Mesothelial cell of epicardium (in vitro differentiated cells): ENCODE measurements at regions not wholly inside any gene's neighbourhood (a gene's known extent, or its start where the extent isn't known, plus 50 kb on each side); places are given as distances from the start of the nearest gene placed in this dataset.

Source experiments
- DNase-seq, 2 experiments: peaks; one replicate each; pipeline ENCODE4 v3.0.0; 2021; ENCODE audit warnings: low spot score in 2 of 2; ENCODE audit not compliant: unreplicated experiment in 2 of 2
- H3K27ac Mint-ChIP-seq: 2 replicates; pipeline ENCODE4 v1.8.0; 2021; ENCODE audit warnings: mixed read lengths
- H3K27me3 Mint-ChIP-seq: 2 replicates; pipeline ENCODE4 v1.8.0; 2021; ENCODE audit warnings: low read depth, mixed read lengths
- H3K36me3 Mint-ChIP-seq: 2 replicates; pipeline ENCODE4 v1.8.0; 2021; ENCODE audit warnings: mixed read lengths
- H3K4me1 Mint-ChIP-seq: 2 replicates; pipeline ENCODE4 v1.8.0; 2021; ENCODE audit warnings: mixed read lengths
- H3K4me3 Mint-ChIP-seq: 2 replicates; pipeline ENCODE4 v1.8.0; 2021; ENCODE audit warnings: mild to moderate bottlenecking, moderate library complexity, mixed read lengths
- H3K9me3 Mint-ChIP-seq: 2 replicates; pipeline ENCODE4 v1.8.0; 2021; ENCODE audit warnings: mixed read lengths
- CTCF ChIP-seq: fragments of 200-600 bp; sonication (generic); IDR thresholded peaks from one replicate; pipeline ENCODE4 v1.5.0; 2021; ENCODE audit warnings: antibody characterized with exemption; ENCODE audit not compliant: unreplicated experiment

GRCh38 chr3:43206632-43207031 is 79.7 kb upstream of the SNRK start:
- peaks cover 10% of the 10 kb centered on the region for H3K4me1 Mint-ChIP-seq
- H3K27ac Mint-ChIP-seq: no peak overlapping the region
- no peaks in the 10 kb centered on the region for H3K36me3 Mint-ChIP-seq
- H3K9me3 Mint-ChIP-seq: no peaks in the 10 kb centered on the region
- H3K27me3 Mint-ChIP-seq: peaks cover 11% of the 10 kb centered on the region
- no peak for DNase-seq
- no peak for TF ChIP-seq CTCF
- H3K4me3 Mint-ChIP-seq: no peak overlapping the region

- DNase-seq: no peak
- H3K9me3 Mint-ChIP-seq: no peaks in the 10 kb centered on the region
- H3K4me3 Mint-ChIP-seq: no peak overlapping the region
- peaks cover 14% of the 10 kb centered on the region for H3K27me3 Mint-ChIP-seq
- TF ChIP-seq CTCF: no peak
- H3K36me3 Mint-ChIP-seq: no peaks in the 10 kb centered on the region
- H3K27ac Mint-ChIP-seq: no peak overlapping the region
- H3K4me1 Mint-ChIP-seq: peaks cover 10% of the 10 kb centered on the region
Observed at GRCh38 chr3:43206105-43206504, 80.2 kb upstream of the SNRK start.

GRCh38 chr3:43203022-43203421 is 83.3 kb upstream of the SNRK start:
- Mint-ChIP-seq H3K27ac (no peak overlapping the region), H3K36me3 (no peaks in the 10 kb centered on the region), H3K4me1 (peaks cover 6% of the 10 kb centered on the region), H3K27me3 (peaks cover 37% of the 10 kb centered on the region), H3K4me3 (no peak overlapping the region), H3K9me3 (peaks cover 16% of the 10 kb centered on the region)
- DNase-seq: no peak
- TF ChIP-seq CTCF: no peak

- Mint-ChIP-seq H3K27me3 (peaks cover 45% of the 10 kb centered on the region), H3K27ac (no peak overlapping the region), H3K4me3 (no peak overlapping the region), H3K9me3 (peaks cover 16% of the 10 kb centered on the region), H3K4me1 (peaks cover 3% of the 10 kb centered on the region), H3K36me3 (no peaks in the 10 kb centered on the region)
- DNase-seq: no peak
- no peak for TF ChIP-seq CTCF
Observed at GRCh38 chr3:43201581-43201980, 84.8 kb upstream of the SNRK start.

- no peak for TF ChIP-seq CTCF
- Mint-ChIP-seq H3K27me3 (peaks cover 55% of the 10 kb centered on the region), H3K4me3 (no peak overlapping the region), H3K9me3 (peaks cover 16% of the 10 kb centered on the region), H3K36me3 (no peaks in the 10 kb centered on the region), H3K4me1 (peaks cover 3% of the 10 kb centered on the region), H3K27ac (no peak overlapping the region)
- DNase-seq: no peak
Observed at GRCh38 chr3:43199645-43200306, 86.6 kb upstream of the SNRK start.
